NCI-H2029 (cell line): ENCODE measurements at regions not wholly inside any gene's neighbourhood (a gene's known extent, or its start where the extent isn't known, plus 50 kb on each side); places are given as distances from the start of the nearest gene placed in this dataset.
"Not testable (repeated sequence)": the region's sequence is repeated elsewhere in the genome, so short reads cannot be mapped to it uniquely, and the experiment has no call there.

Experiments used
- DNase-seq: peaks from one replicate; lab custom pipeline; 2025; lab: John Stamatoyannopoulos, UW

GRCh38 chr17:16842346-16842745, 129.6 kb downstream of the TNFRSF13B start:
- DNase-seq: not testable (repeated sequence)

DNA sequence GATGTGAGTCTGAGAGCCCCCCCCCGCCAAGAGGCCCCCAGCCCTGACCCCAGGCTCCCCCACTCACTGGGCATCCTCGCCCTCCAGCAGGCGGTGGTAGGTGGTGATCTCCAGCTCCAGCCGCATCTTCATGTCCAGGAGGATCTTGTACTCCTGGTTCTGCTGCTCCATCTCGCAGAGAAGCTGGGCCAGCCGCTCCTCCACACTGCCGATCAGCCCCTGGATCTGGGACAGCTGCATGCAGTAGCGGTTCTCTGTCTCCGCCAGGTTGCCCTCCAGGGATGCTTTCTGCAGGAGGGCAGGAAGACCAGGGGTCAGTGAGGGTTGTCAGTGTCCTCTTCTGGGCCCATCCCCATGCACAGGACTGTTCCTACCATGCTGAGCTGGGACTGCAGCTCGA, 130.0 kb downstream of the TNFRSF13B start:
- DNase-seq: not testable (repeated sequence)

DNA sequence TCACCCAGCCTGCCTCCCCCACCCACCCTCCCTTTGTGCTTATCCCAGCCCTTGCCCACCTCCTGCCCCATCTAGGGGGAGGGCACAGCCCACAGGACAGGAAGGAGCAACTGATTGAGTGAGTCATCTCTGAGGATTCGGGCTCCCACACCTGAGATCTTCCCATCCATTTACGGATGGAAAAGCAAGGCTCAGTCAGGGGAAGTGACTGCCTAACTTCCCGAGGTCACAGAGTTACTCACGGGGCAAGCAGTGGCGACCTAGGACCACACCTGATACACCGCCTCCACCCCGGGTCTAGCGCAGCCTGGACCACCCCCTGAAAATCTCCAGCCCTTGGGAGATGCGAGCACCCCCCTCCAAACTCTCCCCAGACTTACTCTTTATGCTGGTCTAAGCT, 131.7 kb downstream of the TNFRSF13B start:
- not testable (repeated sequence) for DNase-seq

GRCh38 chr17:16839242-16840175, 132.4 kb downstream of the TNFRSF13B start:
- DNase-seq: not testable (repeated sequence)

DNA sequence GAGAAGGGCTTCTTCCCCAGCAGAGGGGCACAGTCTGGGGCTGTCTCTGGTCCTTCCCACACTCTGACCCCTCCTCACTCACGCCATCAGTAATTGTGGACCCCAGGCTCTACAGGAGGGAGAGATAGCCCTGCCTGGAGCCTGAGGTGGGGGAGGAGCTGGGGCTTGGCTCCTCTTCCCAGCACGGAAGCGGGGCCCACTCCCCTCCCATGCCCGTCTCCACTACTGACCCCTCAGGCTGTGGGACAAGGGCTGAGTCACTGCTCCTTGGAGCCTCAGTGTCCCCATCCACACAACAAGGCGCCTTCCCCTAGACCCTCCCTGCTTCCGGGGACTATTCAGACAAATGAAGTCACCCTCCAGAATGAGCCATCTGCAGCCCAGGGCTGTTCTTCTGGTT, 133.1 kb downstream of the TNFRSF13B start:
- not testable (repeated sequence) for DNase-seq

GRCh38 chr17:16838287-16838686, 133.6 kb downstream of the TNFRSF13B start:
- not testable (repeated sequence) for DNase-seq

DNA sequence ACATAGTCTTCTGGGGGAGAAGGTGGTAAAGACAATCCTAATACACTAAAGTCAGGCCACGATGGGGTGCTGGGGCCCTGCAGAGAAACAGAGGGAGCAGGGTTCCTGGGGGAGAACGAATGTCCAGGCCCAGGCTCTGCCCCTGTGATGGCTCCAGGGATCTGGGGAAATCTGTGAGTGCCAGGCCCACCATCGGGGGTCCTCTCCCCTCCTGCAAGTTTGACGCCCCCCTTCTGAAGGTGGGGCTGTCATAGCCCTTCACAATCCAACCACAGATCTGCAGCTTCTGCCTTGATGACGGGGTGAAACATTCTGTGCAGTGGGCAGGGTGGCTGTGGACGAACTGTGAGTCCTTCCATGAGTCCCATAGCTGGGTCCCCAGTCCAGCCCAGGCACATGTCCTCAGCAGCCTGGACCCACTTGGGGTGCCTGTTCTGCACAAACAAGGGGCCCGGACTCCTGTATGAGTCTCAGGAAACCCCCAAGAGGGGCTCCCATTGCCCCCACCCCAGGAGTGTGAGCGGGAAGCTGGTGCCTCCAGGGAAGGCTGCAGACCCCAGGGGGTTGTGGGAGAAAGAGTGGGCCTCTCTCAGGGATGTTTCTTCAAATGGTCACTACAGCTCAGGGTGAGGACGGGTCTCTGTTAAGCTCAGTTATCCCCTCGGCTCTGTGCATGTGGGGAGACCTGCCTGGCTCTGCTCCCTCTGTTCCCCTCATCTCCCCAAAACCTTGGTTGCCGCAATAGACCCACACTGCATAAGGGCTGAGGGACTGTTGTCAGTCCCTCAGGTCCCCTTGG, 134.3 kb downstream of the TNFRSF13B start:
- DNase-seq: not testable (repeated sequence)

GRCh38 chr17:16836315-16836915, 135.5 kb downstream of the TNFRSF13B start:
- peak; percentile 21 for DNase-seq

DNA sequence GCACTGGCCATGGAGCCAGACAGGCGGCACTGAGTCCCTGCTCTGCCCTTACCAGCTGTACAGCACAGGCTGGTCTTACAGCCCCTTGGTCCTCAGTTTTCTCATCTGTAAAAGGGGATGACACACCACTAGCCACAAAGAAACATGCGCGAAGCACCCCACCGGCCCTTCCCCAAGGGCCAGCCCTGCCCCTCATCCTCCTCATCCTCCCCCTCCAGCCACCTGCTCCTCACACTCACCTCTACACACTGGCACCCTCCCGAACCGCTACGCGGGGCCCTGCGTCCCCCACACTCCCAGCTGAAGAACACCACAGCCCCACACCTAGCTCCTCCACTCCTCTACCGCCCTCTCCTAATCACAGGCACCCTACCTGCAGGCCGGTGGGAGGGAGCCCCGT, 138.4 kb downstream of the TNFRSF13B start:
- not testable (repeated sequence) for DNase-seq

DNA sequence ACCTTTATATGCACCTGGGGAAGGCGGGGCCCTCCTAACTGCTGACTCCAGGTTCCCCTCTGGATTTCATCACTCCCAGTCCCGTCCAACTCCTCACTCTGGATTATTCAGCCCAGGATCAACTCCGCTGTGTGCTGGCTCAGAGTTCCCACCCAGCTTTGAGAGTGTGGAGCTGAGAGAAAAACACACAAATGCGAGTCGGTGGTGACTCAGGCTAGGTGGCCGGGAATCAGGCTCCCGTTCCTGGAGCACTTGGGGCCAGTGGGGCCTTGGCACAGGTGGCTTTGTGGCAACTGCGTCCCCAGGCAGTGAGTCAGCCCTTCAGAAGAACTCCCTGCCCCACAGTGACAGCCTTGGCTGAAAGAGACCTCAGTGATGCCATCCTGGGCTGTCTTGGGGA, 139.1 kb downstream of the TNFRSF13B start:
- not testable (repeated sequence) for DNase-seq

DNA sequence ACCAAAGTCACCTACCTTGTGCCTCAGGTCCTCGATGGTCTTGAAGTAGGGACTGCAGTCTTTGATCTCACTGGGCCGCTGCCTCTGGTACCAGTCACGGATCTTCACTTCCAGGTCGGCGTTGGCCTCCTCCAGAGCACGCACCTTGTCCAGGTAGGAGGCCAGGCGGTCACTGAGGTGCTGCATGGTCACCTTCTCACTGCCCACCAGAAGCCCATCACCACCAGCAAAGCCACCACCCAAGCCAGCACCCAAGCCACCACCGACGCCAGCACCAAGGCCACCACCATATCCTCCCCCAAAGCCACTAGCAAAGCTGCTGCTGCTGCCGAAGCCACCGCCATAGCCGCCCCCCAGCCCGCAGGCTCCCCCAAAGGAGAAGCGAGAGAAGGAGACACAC, 139.7 kb downstream of the TNFRSF13B start:
- DNase-seq: not testable (repeated sequence)

- DNase-seq: not testable (repeated sequence)
These were observed 140.7 kb downstream of the CCDC144A start for GRCh38 chr17:16830770-16831169.

DNA sequence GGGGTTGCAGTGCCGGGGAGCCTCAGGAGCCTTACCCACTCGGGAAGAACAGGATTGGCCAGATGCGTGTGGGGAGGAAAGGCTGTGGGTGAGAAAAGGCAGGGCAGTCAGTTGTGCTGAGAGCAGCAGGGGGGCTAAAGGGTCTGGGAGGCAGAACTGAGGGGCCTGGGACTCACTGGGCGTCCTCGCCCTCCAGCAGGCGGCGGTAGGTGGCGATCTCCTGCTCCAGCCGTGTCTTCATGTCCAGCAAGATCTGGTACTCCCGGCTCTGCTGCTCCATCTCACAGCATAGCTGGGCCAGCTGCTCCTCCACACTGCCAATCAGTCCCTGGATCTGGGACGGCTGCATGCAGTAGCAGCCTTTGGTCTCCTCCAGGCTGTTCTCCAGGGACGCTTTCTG, 140.2 kb downstream of the CCDC144A start:
- DNase-seq: not testable (repeated sequence)
